Astrocyte (in vitro differentiated cells and primary cell): ENCODE measurements at regions not wholly inside any gene's neighbourhood (a gene's known extent, or its start where the extent isn't known, plus 50 kb on each side); places are given as distances from the start of the nearest gene placed in this dataset.

Experiments used
- DNase-seq: peaks from one replicate; pipeline ENCODE4 v3.0.0-alpha.2; 2010; ENCODE audit warnings: low read depth
- FAIRE-seq: peaks from 2 replicates; lab custom pipeline; 2011; peaks lifted over from hg19 to GRCh38; lab: Jason Lieb, UNC
- H2AFZ ChIP-seq: 2 replicates; pipeline ENCODE4 v1.6.0; 2012; ENCODE audit warnings: low read depth, low read length, inconsistent platforms
- H3K27ac ChIP-seq: 2 replicates; pipeline ENCODE4 v1.5.1; 2011; ENCODE audit warnings: low read depth, low read length, inconsistent platforms
- H3K27me3 ChIP-seq: 2 replicates; pipeline ENCODE4 v1.6.0; 2011; ENCODE audit warnings: low read length, inconsistent platforms; ENCODE audit not compliant: insufficient read depth
- H3K36me3 ChIP-seq: 2 replicates; pipeline ENCODE4 v1.5.1; 2011; ENCODE audit warnings: low read length, inconsistent platforms; ENCODE audit not compliant: insufficient read depth
- H3K4me1 ChIP-seq: 2 replicates; pipeline ENCODE4 v1.5.1; 2011; ENCODE audit warnings: low read length, inconsistent platforms; ENCODE audit not compliant: insufficient read depth
- H3K4me2 ChIP-seq: 2 replicates; pipeline ENCODE4 v1.6.0; 2012; ENCODE audit warnings: low read length, inconsistent platforms
- H3K4me3 ChIP-seq: 2 replicates; pipeline ENCODE4 v1.5.1; 2011; ENCODE audit warnings: low read depth, mild to moderate bottlenecking, low read length, inconsistent platforms; ENCODE audit not compliant: insufficient read depth
- H3K79me2 ChIP-seq: 2 replicates; pipeline ENCODE4 v1.6.0; 2012; ENCODE audit warnings: mild to moderate bottlenecking, low read length, inconsistent platforms; ENCODE audit not compliant: insufficient read depth
- H3K9ac ChIP-seq: 2 replicates; pipeline ENCODE4 v1.6.0; 2012; ENCODE audit warnings: mild to moderate bottlenecking, low read length, inconsistent platforms
- H3K9me3 ChIP-seq: 2 replicates; pipeline ENCODE4 v1.5.1; 2012; ENCODE audit warnings: low read depth, mild to moderate bottlenecking, low read length, inconsistent platforms; ENCODE audit not compliant: insufficient read depth
- H4K20me1 ChIP-seq: 2 replicates; pipeline ENCODE4 v1.6.0; 2012; ENCODE audit warnings: low read length, inconsistent platforms; ENCODE audit not compliant: insufficient read depth
- H3K27ac Mint-ChIP-seq: one replicate; pipeline ENCODE4 v1.8.0; 2021; ENCODE audit warnings: mild to moderate bottlenecking, mixed read lengths; ENCODE audit not compliant: unreplicated experiment
- H3K27me3 Mint-ChIP-seq: one replicate; pipeline ENCODE4 v1.8.0; 2021; ENCODE audit warnings: low read depth, mixed read lengths; ENCODE audit not compliant: unreplicated experiment
- H3K36me3 Mint-ChIP-seq: one replicate; pipeline ENCODE4 v1.8.0; 2021; ENCODE audit warnings: low read depth, mixed read lengths; ENCODE audit not compliant: unreplicated experiment
- H3K4me1 Mint-ChIP-seq: one replicate; pipeline ENCODE4 v1.8.0; 2021; ENCODE audit warnings: low read depth, mixed read lengths; ENCODE audit not compliant: unreplicated experiment
- H3K4me3 Mint-ChIP-seq: one replicate; pipeline ENCODE4 v1.8.0; 2021; ENCODE audit warnings: mild to moderate bottlenecking, moderate library complexity, mixed read lengths; ENCODE audit not compliant: unreplicated experiment
- H3K9me3 Mint-ChIP-seq: one replicate; pipeline ENCODE4 v1.8.0; 2021; ENCODE audit warnings: mild to moderate bottlenecking, mixed read lengths; ENCODE audit not compliant: unreplicated experiment
- CTCF ChIP-seq: IDR thresholded peaks from 2 replicates; pipeline ENCODE4 v1.5.1; 2011; ENCODE audit warnings: low read depth, mild to moderate bottlenecking, inconsistent platforms, low read length, moderate library complexity; ENCODE audit not compliant: insufficient read depth
- EZH2 ChIP-seq: IDR thresholded peaks from 2 replicates; pipeline ENCODE4 v1.6.1; 2012; ENCODE audit warnings: mild to moderate bottlenecking, low read length, inconsistent platforms; ENCODE audit not compliant: insufficient read depth

GRCh38 chr16:5432166-5432565, 334.6 kb upstream of the EEF2KMT start:
- no peaks in the 10 kb centered on the region for H3K9me3 Mint-ChIP-seq
- Histone ChIP-seq H3K4me2 (no peak overlapping the region), H3K4me3 (no peak overlapping the region), H2AFZ (no peak overlapping the region), H4K20me1 (no peaks in the 10 kb centered on the region), H3K36me3 (no peaks in the 10 kb centered on the region), H3K9ac (no peak overlapping the region), H3K27ac (no peak overlapping the region), H3K79me2 (no peaks in the 10 kb centered on the region), H3K9me3 (peaks cover 2% of the 10 kb centered on the region), H3K27me3 (no peaks in the 10 kb centered on the region), H3K4me1 (no peaks in the 10 kb centered on the region)
- H3K4me3 Mint-ChIP-seq, result no peak overlapping the region
- H3K4me1 Mint-ChIP-seq, result no peaks in the 10 kb centered on the region
- TF ChIP-seq EZH2 (no peak), CTCF (no peak)
- FAIRE-seq (no peak), DNase-seq (no peak)
- no peaks in the 10 kb centered on the region for H3K36me3 Mint-ChIP-seq
- peaks cover 3% of the 10 kb centered on the region for H3K27me3 Mint-ChIP-seq
- H3K27ac Mint-ChIP-seq, result no peak overlapping the region

- Histone ChIP-seq H4K20me1 (no peaks in the 10 kb centered on the region), H2AFZ (no peak overlapping the region), H3K4me2 (no peak overlapping the region), H3K9me3 (peaks cover 2% of the 10 kb centered on the region), H3K27ac (no peak overlapping the region), H3K9ac (no peak overlapping the region), H3K4me1 (no peaks in the 10 kb centered on the region), H3K4me3 (no peak overlapping the region), H3K27me3 (no peaks in the 10 kb centered on the region), H3K36me3 (no peaks in the 10 kb centered on the region), H3K79me2 (no peaks in the 10 kb centered on the region)
- no peaks in the 10 kb centered on the region for H3K4me1 Mint-ChIP-seq
- H3K9me3 Mint-ChIP-seq, result no peaks in the 10 kb centered on the region
- no peak overlapping the region for H3K4me3 Mint-ChIP-seq
- no peak overlapping the region for H3K27ac Mint-ChIP-seq
- FAIRE-seq (no peak), DNase-seq (no peak)
- H3K27me3 Mint-ChIP-seq, result peaks cover 8% of the 10 kb centered on the region
- H3K36me3 Mint-ChIP-seq, result no peaks in the 10 kb centered on the region
- TF ChIP-seq CTCF, result no peak
- TF ChIP-seq EZH2, result no peak
These were observed 333.0 kb upstream of the EEF2KMT start for GRCh38 chr16:5430598-5430997.

- no peak overlapping the region for H3K27ac ChIP-seq
- FAIRE-seq (no peak), DNase-seq (no peak)
- H3K4me2 ChIP-seq, result no peak overlapping the region
- Mint-ChIP-seq H3K4me3 (no peak overlapping the region), H3K36me3 (no peaks in the 10 kb centered on the region), H3K27ac (no peak overlapping the region), H3K9me3 (no peaks in the 10 kb centered on the region), H3K4me1 (no peaks in the 10 kb centered on the region), H3K27me3 (peaks cover 10% of the 10 kb centered on the region)
- H3K27me3 ChIP-seq, result no peaks in the 10 kb centered on the region
- no peaks in the 10 kb centered on the region for H3K4me1 ChIP-seq
- H3K9me3 ChIP-seq, result peaks cover 2% of the 10 kb centered on the region
- H3K4me3 ChIP-seq, result no peak overlapping the region
- no peak overlapping the region for H2AFZ ChIP-seq
- TF ChIP-seq EZH2 (no peak), CTCF (no peak)
- H3K9ac ChIP-seq, result no peak overlapping the region
- H3K79me2 ChIP-seq, result no peaks in the 10 kb centered on the region
- no peaks in the 10 kb centered on the region for H4K20me1 ChIP-seq
- no peaks in the 10 kb centered on the region for H3K36me3 ChIP-seq
These were observed 331.3 kb upstream of the EEF2KMT start for GRCh38 chr16:5428932-5429331.
